ENCODE measurements at regions not wholly inside any gene's neighbourhood (a gene's known extent, or its start where the extent isn't known, plus 50 kb on each side); places are given as distances from the start of the nearest gene placed in this dataset.

- Mint-ChIP-seq H3K4me3 (no peak overlapping the region), H3K36me3 (no peaks in the 10 kb centered on the region), H3K27me3 (peaks cover 2% of the 10 kb centered on the region), H3K9me3 (no peaks in the 10 kb centered on the region), H3K27ac (peak overlapping the region; percentile 30), H3K4me1 (peaks cover 21% of the 10 kb centered on the region)
Observed at GRCh38 chr2:37849911-37850310, 75.2 kb upstream of the RMDN2 start.

GRCh38 chr2:37851428-37851827 lies 73.7 kb upstream of the RMDN2 start:
- Mint-ChIP-seq H3K27me3 (no peaks in the 10 kb centered on the region), H3K36me3 (no peaks in the 10 kb centered on the region), H3K9me3 (no peaks in the 10 kb centered on the region), H3K27ac (peak overlapping the region; percentile 95), H3K4me1 (peaks cover 21% of the 10 kb centered on the region), H3K4me3 (peak overlapping the region; percentile 65)

GRCh38 chr2:37851828-37852584 lies 73.1 kb upstream of the RMDN2 start:
- H3K4me3 Mint-ChIP-seq, result peak overlapping the region; percentile 65
- peak overlapping the region; percentile 95 for H3K27ac Mint-ChIP-seq

GRCh38 chr2:37852585-37853014 lies 72.5 kb upstream of the RMDN2 start:
- H3K27ac Mint-ChIP-seq, result no peak overlapping the region

More at GRCh38 chr2:37851828-37852584, 73.1 kb upstream of the RMDN2 start:
- Mint-ChIP-seq H3K36me3 (no peaks in the 10 kb centered on the region), H3K27me3 (no peaks in the 10 kb centered on the region), H3K4me1 (peaks cover 21% of the 10 kb centered on the region), H3K9me3 (no peaks in the 10 kb centered on the region)

GRCh38 chr2:37854676-37855282 lies 70.3 kb upstream of the RMDN2 start:
- Mint-ChIP-seq H3K27me3 (no peaks in the 10 kb centered on the region), H3K36me3 (peaks cover 2% of the 10 kb centered on the region), H3K4me1 (peaks cover 21% of the 10 kb centered on the region), H3K4me3 (no peak overlapping the region), H3K9me3 (no peaks in the 10 kb centered on the region), H3K27ac (no peak overlapping the region)

More at GRCh38 chr2:37852585-37853014, 72.5 kb upstream of the RMDN2 start:
- Mint-ChIP-seq H3K27me3 (no peaks in the 10 kb centered on the region), H3K9me3 (no peaks in the 10 kb centered on the region), H3K36me3 (no peaks in the 10 kb centered on the region), H3K4me1 (peaks cover 21% of the 10 kb centered on the region), H3K4me3 (no peak overlapping the region)

GRCh38 chr2:37855283-37856041 lies 69.6 kb upstream of the RMDN2 start:
- no peaks in the 10 kb centered on the region for H3K9me3 Mint-ChIP-seq
- H3K4me3 Mint-ChIP-seq, result no peak overlapping the region
- peaks cover 16% of the 10 kb centered on the region for H3K4me1 Mint-ChIP-seq
- H3K27me3 Mint-ChIP-seq, result no peaks in the 10 kb centered on the region
- H3K36me3 Mint-ChIP-seq, result peaks cover 2% of the 10 kb centered on the region
- H3K27ac Mint-ChIP-seq, result no peak overlapping the region

GRCh38 chr2:37856101-37856751 lies 68.9 kb upstream of the RMDN2 start:
- Mint-ChIP-seq H3K9me3 (no peaks in the 10 kb centered on the region), H3K4me3 (no peak overlapping the region), H3K27me3 (no peaks in the 10 kb centered on the region), H3K27ac (no peak overlapping the region), H3K36me3 (peaks cover 2% of the 10 kb centered on the region), H3K4me1 (peaks cover 11% of the 10 kb centered on the region)

GRCh38 chr2:37857575-37858399 lies 67.3 kb upstream of the RMDN2 start:
- Mint-ChIP-seq H3K4me1 (no peaks in the 10 kb centered on the region), H3K36me3 (peaks cover 2% of the 10 kb centered on the region), H3K27me3 (no peaks in the 10 kb centered on the region), H3K4me3 (no peak overlapping the region), H3K9me3 (no peaks in the 10 kb centered on the region), H3K27ac (peak overlapping the region; percentile 33)

- no peaks in the 10 kb centered on the region for H3K9me3 Mint-ChIP-seq
- H3K27ac Mint-ChIP-seq, result no peak overlapping the region
- H3K36me3 Mint-ChIP-seq, result peaks cover 2% of the 10 kb centered on the region
- no peak overlapping the region for H3K4me3 Mint-ChIP-seq
- H3K4me1 Mint-ChIP-seq, result no peaks in the 10 kb centered on the region
- H3K27me3 Mint-ChIP-seq, result no peaks in the 10 kb centered on the region
Observed at GRCh38 chr2:37858400-37858711, 66.7 kb upstream of the RMDN2 start.

GRCh38 chr2:37858725-37859267 lies 66.3 kb upstream of the RMDN2 start:
- no peaks in the 10 kb centered on the region for H3K27me3 Mint-ChIP-seq
- H3K4me1 Mint-ChIP-seq, result no peaks in the 10 kb centered on the region
- H3K9me3 Mint-ChIP-seq, result no peaks in the 10 kb centered on the region
- H3K36me3 Mint-ChIP-seq, result peaks cover 2% of the 10 kb centered on the region
- H3K27ac Mint-ChIP-seq, result no peak overlapping the region
- H3K4me3 Mint-ChIP-seq, result no peak overlapping the region

- H3K9me3 Mint-ChIP-seq, result no peaks in the 10 kb centered on the region
- H3K4me1 Mint-ChIP-seq, result no peaks in the 10 kb centered on the region
- no peaks in the 10 kb centered on the region for H3K27me3 Mint-ChIP-seq
- peaks cover 2% of the 10 kb centered on the region for H3K36me3 Mint-ChIP-seq
- H3K27ac Mint-ChIP-seq, result no peak overlapping the region
- no peak overlapping the region for H3K4me3 Mint-ChIP-seq
Observed at GRCh38 chr2:37862620-37863019, 62.5 kb upstream of the RMDN2 start.

GRCh38 chr2:37864217-37864616 lies 60.9 kb upstream of the RMDN2 start:
- Mint-ChIP-seq H3K9me3 (no peaks in the 10 kb centered on the region), H3K4me3 (no peak overlapping the region), H3K36me3 (peaks cover 2% of the 10 kb centered on the region), H3K27me3 (no peaks in the 10 kb centered on the region), H3K27ac (no peak overlapping the region), H3K4me1 (no peaks in the 10 kb centered on the region)

- no peaks in the 10 kb centered on the region for H3K36me3 Mint-ChIP-seq
- H3K4me3 Mint-ChIP-seq, result no peak overlapping the region
- H3K4me1 Mint-ChIP-seq, result peaks cover under 1% of the 10 kb centered on the region
- no peaks in the 10 kb centered on the region for H3K27me3 Mint-ChIP-seq
- no peak overlapping the region for H3K27ac Mint-ChIP-seq
- H3K9me3 Mint-ChIP-seq, result no peaks in the 10 kb centered on the region
Observed at GRCh38 chr2:37865640-37866039, 59.4 kb upstream of the RMDN2 start.

GRCh38 chr2:37866171-37866934 lies 58.7 kb upstream of the RMDN2 start:
- H3K36me3 Mint-ChIP-seq, result no peaks in the 10 kb centered on the region
- H3K27me3 Mint-ChIP-seq, result no peaks in the 10 kb centered on the region
- H3K4me1 Mint-ChIP-seq, result peaks cover 8% of the 10 kb centered on the region
- no peak overlapping the region for H3K4me3 Mint-ChIP-seq
- H3K9me3 Mint-ChIP-seq, result no peaks in the 10 kb centered on the region
- no peak overlapping the region for H3K27ac Mint-ChIP-seq
